WTC11 (cell line): ENCODE measurements at regions not wholly inside any gene's neighbourhood (a gene's known extent, or its start where the extent isn't known, plus 50 kb on each side); places are given as distances from the start of the nearest gene placed in this dataset.

ENCODE experiments used
- CBFB ChIP-seq: sonication (generic); formaldehyde crosslinking; IDR thresholded peaks from 2 replicates; pipeline ENCODE4 v1.8.1; 2022; ENCODE audit warnings: mild to moderate bottlenecking, low read depth, missing genetic modification reagents
- CTCF ChIP-seq: fragments of 200-600 bp; IDR thresholded peaks from 2 replicates; pipeline ENCODE4 v1.8.0; 2022; ENCODE audit warnings: antibody characterized with exemption
- ESRRA ChIP-seq: sonication (generic); formaldehyde crosslinking; IDR thresholded peaks from 2 replicates; pipeline ENCODE4 v1.8.1; 2022; ENCODE audit warnings: mild to moderate bottlenecking, missing genetic modification reagents, borderline replicate concordance
- GABPB1 ChIP-seq: sonication (generic); formaldehyde crosslinking; IDR thresholded peaks from 2 replicates; pipeline ENCODE4 v1.8.1; 2023; ENCODE audit warnings: mild to moderate bottlenecking, missing genetic modification reagents
- HMGXB4 ChIP-seq: sonication (generic); formaldehyde crosslinking; IDR thresholded peaks from 2 replicates; pipeline ENCODE4 v1.8.1; 2023; ENCODE audit warnings: mild to moderate bottlenecking, moderate library complexity, missing genetic modification reagents
- JUN ChIP-seq: sonication (generic); formaldehyde crosslinking; IDR thresholded peaks from 2 replicates; pipeline ENCODE4 v1.8.0; 2023; ENCODE audit warnings: mild to moderate bottlenecking, missing genetic modification reagents
- NFE2L1 ChIP-seq: sonication (generic); formaldehyde crosslinking; IDR thresholded peaks from 2 replicates; pipeline ENCODE4 v1.8.1; 2023; ENCODE audit warnings: missing genetic modification reagents
- NFYB ChIP-seq: sonication (generic); formaldehyde crosslinking; conservative IDR thresholded peaks from 2 replicates; pipeline ENCODE4 v1.8.0; 2022; ENCODE audit warnings: low read depth, missing genetic modification reagents
- RELA ChIP-seq: sonication (generic); formaldehyde crosslinking; IDR thresholded peaks from 2 replicates; pipeline ENCODE4 v1.8.1; 2022; ENCODE audit warnings: missing genetic modification reagents, mild to moderate bottlenecking, borderline replicate concordance
- ZBTB21 ChIP-seq: sonication (generic); formaldehyde crosslinking; IDR thresholded peaks from 2 replicates; pipeline ENCODE4 v1.8.1; 2023; ENCODE audit warnings: mild to moderate bottlenecking, missing genetic modification reagents, borderline replicate concordance
- ZNF423 ChIP-seq: fragments of 250-450 bp; sonication (Bioruptor Pico); IDR thresholded peaks from 2 replicates; pipeline ENCODE4 v2.1.2; 2022; ENCODE audit warnings: mild to moderate bottlenecking, moderate library complexity
- TF ChIP-seq, protein P1 (sequence below): sonication (generic); formaldehyde crosslinking; conservative IDR thresholded peaks from 2 replicates; pipeline ENCODE4 v1.8.1; 2022; ENCODE audit warnings: mild to moderate bottlenecking, missing genetic modification reagents
- TF ChIP-seq, protein P2 (sequence below): sonication (generic); formaldehyde crosslinking; IDR thresholded peaks from 2 replicates; pipeline ENCODE4 v1.8.0; 2022; ENCODE audit warnings: mild to moderate bottlenecking, missing genetic modification reagents
- TF ChIP-seq, protein P3 (sequence below): sonication (generic); formaldehyde crosslinking; IDR thresholded peaks from 2 replicates; pipeline ENCODE4 v1.8.1; 2022; ENCODE audit warnings: mild to moderate bottlenecking, moderate library complexity, missing genetic modification reagents

DNA sequence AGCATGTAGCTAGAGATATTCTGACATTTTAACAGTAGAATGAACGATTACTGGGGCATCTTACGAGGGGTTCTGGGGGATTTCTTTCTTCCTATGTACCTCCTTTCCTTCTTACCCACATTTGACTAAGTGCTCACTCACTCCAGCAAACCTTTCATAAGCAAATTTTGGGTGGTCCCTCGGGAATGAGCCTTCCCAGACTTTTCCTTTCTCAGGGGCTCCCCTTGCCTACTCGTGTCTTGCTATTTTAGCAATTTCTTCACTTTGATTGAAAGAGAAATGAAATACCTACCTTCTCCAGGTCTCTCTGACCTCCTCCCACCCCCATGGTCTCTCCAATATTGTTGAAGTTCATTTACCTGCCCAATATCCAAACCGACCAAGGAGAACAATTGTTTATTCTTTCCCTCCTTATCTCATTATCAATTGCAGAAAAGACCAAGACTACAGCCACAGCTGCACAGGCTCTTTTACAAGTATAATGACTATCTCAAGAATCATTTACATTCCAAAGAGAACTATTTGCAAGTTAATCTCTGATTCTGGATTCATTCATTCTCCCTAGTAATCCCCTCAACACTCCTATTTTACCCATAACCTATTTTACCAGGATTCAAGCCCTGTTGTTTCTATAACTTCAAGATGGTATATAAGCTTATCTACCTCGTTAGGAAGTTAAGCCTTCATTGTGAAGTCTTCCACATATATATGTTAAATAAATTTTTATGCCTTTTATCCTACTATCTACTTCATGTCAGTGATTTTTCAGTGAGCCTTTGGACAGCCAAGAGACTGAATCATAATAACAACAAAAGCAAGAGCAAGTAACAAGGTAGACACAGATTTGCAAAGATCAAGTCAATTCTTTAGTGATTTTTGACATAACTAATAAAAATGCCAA, 480.6 kb downstream of the IPMK start:
- no peak for TF ChIP-seq CTCF
- no peak for TF ChIP-seq ZBTB21
- no peak for TF ChIP-seq ESRRA (CRISPR knock-in tag)
- TF ChIP-seq NFE2L1 (CRISPR knock-in tag): no peak
- TF ChIP-seq GABPB1 (CRISPR knock-in tag): no peak
- TF ChIP-seq ZNF423 (CRISPR knock-in tag): no peak
- TF ChIP-seq HMGXB4: no peak
- TF ChIP-seq, protein P1, sequence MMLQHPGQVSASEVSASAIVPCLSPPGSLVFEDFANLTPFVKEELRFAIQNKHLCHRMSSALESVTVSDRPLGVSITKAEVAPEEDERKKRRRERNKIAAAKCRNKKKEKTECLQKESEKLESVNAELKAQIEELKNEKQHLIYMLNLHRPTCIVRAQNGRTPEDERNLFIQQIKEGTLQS (CRISPR knock-in tag): no peak
- TF ChIP-seq, protein P2, sequence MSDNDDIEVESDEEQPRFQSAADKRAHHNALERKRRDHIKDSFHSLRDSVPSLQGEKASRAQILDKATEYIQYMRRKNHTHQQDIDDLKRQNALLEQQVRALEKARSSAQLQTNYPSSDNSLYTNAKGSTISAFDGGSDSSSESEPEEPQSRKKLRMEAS (CRISPR knock-in tag): no peak
- no peak for TF ChIP-seq NFYB (CRISPR knock-in tag)
- TF ChIP-seq RELA (CRISPR knock-in tag): no peak
- TF ChIP-seq, protein P3, sequence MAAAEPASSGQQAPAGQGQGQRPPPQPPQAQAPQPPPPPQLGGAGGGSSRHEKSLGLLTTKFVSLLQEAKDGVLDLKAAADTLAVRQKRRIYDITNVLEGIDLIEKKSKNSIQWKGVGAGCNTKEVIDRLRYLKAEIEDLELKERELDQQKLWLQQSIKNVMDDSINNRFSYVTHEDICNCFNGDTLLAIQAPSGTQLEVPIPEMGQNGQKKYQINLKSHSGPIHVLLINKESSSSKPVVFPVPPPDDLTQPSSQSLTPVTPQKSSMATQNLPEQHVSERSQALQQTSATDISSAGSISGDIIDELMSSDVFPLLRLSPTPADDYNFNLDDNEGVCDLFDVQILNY (CRISPR knock-in tag): no peak
- TF ChIP-seq CBFB (CRISPR knock-in tag): no peak
- no peak for TF ChIP-seq JUN (CRISPR knock-in tag)
